SHP77 treated with DMSO at 0.1 percent for 48 hours (cell line): ENCODE measurements at regions not wholly inside any gene's neighbourhood (a gene's known extent, or its start where the extent isn't known, plus 50 kb on each side); places are given as distances from the start of the nearest gene placed in this dataset.
"Not testable (repeated sequence)": the region's sequence is repeated elsewhere in the genome, so short reads cannot be mapped to it uniquely, and the experiment has no call there.

Experiments used
- DNase-seq: peaks from one replicate; lab custom pipeline; 2025; lab: John Stamatoyannopoulos, UW

DNA sequence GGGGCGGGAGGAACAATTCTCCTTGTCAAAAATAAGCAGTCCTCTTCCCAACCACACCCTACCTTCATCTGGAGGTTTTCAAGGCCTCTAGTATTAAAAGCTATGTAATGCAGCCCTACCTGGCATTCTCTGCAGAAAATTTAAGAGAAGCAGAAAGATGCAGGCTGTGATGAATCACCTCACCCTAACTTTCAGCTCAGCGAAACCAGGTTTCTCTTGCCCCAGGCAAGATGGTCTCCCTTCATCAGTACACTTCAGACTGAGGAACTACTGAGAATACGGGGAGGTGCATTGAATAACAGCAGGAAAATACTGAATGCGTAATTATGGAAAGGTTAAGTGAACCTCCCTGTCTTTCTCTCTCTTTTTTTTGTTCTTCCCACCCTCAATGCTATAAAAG lies 437.6 kb upstream of the KLF12 start:
- DNase-seq, result no peak

DNA sequence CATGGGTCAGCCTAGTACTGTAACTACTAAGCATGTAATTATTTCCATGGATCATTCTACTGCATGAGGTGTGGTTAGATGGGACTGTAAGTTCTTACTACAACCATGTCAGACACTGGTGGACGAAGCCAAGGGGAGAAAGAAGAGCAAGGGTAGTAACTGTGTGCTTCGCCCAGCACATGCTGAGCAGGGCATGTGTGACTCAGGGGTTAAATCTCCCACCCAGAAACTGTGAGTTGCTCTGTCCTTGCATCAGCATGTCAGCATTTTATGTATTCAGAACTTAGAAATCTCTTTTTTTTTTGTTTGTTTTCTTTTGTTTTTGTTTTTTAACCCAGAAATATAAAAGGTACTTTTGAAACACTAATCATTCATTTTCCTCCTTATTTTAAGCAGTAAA lies 436.6 kb upstream of the KLF12 start:
- DNase-seq, result no peak

DNA sequence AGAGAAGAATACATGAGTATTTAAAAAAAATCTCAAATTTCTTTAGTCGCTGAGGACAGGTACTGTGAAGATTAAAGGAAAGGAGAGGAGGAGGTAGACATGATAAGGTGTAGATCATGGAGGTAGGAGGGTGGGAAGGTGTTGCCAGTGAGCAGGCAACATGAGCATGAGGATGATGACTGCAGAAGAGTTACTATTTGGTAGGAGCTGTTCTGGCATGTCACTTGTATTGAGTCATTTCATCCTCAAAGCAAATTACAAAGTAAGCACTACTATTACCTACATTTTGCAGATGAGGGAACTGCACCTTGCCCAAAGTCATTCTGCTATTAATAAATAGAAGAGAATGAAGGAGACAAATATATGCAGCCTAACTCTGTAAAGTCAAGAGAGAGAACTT lies 435.8 kb upstream of the KLF12 start:
- DNase-seq, result no peak

DNA sequence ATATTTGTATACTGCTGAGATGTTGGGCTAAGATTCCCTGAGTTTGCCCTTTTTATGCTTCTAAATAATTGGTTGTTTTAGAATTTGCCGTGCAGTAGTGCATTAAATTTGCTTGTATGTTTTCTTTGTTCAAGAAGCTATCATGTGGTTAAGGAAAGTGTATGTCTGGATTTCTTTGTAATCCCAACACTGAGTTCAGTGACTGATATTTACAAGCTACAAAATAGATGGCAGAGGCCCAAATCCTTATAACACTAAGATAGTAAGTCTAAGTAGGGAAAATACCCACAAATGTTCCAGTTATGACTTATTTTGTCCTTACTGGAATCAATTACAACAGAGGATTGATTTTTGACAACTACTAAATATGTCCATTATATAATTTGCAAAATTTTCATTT lies 435.0 kb upstream of the KLF12 start:
- DNase-seq, result no peak

DNA sequence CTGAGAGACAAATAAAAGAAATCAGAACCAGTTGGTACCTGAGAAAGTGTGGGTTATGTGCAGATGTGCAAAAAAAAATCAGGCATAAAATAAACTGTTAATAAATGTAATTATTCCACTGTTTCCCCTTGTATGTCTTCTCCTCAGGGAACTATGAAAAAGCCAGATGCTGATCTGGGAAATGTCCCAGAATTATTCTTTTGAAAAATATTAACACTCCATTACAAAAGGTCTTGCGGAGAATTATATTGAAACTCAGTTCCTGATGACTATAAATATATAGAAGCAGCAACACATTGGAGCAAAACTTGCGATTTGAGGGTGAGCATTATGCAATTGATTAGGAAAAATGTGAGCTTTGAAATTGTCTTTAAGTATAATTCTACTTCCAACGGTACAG lies 433.3 kb upstream of the KLF12 start:
- DNase-seq, result no peak

DNA sequence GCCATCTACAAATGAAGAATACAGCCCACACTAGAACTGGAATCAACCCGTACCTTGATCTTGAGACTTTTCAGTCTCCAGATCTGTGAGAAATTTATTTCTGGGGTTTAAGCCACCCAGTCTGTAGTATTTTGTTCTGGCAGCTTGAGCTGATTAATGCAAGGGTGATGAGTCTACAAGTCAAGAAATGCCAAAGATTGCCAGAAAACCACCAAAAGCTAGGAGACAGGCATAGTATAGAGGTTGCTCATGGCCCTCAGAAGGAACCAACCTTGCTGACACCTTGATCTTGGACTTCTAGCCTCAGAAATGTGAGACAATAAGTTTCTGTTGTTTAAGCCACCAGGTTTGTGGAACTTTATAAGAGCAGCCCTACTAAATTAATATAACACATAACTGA lies 428.2 kb upstream of the KLF12 start:
- DNase-seq, result no peak

DNA sequence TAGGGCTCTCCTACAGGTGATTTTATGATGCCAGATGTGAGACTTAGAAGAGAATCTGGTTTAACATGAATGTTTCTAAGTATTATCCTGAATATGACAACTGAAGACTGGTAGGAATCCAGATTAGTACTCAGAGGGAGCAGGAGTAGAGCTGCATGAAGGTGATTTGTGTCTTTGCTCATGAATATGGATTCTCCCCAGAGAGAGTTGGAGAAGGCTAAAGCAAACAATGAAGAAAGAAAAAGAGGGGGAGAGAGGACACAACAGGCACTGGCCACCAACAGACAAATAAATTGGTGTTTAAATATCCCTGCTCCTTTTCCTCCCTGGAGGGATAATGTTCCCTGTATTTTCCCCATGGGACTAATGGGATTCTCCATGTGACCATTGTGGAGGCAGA lies 427.0 kb upstream of the KLF12 start:
- DNase-seq, result no peak

DNA sequence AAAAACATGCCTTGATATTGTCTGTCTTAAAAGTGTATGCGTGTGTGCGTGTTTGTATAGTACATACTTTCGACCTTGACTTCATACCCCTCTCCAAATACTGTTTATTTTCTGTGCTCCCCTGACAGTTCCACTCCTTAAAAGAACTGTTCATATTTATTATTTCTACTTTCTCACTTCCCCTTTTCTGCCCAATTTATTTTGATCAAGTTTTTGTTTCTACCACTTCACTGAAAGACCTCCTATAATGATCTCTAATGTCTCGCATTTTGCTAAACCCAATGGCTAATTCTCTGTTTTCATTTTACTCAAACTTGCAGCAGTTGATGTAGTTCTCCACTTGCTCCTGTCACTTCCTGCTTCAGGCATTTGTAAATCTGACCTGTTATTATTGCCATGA lies 426.1 kb upstream of the KLF12 start:
- no peak for DNase-seq

DNA sequence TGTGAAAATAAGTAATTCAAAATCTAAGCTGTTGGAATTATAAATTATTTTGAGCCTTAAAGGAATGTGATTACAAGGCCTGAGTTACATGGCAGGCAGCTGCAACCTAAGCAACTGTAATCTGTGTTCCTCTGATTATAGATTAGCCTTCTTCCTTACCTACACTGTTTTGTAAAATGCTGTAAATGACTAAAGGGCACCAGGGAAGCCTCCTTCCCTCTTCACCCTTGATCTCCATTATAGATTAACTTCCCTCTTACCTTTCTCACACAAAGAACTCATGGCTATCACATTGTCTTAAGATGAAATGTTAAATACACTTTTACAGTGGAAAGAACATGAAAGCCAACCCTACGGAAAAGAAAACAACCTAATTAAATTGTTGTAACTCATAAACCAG lies 423.7 kb upstream of the KLF12 start:
- no peak for DNase-seq

DNA sequence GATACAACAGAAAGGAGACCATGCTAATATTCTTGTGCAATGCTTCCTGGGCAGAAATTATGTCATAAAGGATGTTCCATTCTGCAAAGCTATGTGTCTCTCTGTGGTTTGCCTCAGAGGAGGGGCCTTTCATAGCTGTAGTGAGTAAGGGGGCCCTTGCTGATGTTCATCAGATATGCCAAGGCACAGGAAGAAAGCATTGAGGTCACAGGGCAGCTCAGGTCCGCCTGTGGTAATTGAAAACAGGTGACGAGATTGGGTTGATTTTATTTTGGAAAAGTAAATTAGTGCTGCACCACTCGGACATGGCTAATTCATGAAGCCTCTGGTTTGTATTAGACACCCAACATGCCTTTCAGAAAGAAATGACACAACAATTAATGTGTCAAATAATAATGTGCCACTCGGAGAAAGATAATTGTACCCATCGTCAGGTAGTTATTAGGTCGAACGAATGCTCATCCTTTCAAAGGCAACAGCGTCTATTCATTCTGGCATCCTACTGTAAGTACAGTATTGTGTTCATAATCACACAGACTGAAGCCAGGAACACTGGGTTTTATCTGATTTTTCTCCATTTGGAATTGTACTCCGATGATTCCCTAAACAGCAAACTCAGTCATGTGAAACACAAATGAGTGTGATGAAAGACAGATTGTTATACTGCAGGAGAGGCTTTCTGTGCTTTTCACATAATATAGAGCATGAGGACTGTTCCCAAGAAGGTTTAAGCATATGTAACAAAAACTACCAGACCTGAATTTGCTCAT lies 421.6 kb upstream of the KLF12 start:
- DNase-seq, result no peak

DNA sequence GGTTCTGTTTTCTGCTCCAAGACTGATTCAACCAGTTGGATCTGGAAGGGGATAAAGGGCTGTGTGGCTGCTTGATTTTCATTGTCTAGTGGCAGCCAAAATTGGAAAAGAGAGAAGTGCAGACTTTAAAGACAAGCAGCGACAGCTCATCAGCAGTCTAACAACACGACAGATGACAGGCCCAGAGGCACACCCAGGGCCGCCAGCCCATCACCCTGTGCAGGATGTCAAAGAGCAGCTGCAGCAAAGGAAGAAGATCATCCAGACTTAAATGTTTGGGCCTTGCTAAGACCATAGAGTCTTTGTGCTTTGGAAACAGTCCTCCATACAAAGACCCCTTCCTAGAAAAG lies 421.0 kb upstream of the KLF12 start:
- no peak for DNase-seq

DNA sequence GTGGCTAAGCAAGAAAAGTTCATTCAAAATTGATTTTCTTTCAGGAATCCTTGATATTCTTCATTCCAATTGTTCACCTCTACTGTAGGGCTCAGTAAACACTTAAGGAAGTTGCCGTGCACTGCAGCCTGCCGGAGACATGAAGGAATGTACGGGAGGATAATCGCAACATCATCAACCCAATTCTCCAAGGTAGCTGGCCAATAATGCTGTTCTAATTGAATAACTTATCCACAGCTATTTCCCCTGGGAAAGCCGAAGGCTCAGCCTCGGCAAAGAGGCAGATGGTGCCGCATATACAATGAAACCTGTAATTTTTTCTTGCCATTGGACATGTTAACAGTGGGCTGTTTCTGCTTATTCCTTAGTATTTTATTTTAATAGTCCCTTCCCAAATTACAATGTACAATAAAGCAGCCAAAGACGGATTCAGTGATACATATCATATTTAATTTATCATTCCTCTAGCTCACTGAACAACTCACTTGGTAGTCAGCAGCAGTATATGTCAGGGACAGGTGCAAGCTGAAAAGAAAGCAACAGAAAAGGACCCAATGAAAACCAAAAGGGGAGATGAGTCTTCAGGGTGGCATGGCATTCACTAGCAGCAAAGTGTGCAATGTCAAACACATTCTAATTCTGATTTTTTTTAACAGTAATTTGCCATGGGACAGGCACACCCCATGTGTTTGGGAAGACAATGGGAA lies 420.5 kb upstream of the KLF12 start:
- no peak for DNase-seq

DNA sequence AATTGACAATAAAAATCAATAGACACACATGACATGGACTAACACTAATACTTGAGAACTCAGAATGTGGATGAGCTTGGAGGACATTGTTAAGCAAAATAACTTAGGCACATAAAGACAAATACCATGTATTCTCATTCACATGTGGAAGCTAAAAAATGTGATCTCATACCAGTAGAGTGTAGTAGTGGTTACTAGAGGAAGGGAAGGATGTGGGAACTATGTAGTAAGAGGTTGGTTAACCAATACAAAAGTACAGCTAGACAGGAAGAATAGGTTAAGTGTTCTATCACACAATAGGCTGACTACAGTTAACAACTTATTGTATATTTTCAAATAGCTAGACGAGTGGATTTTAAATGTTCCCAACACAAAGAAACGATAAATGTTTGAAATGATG lies 415.8 kb upstream of the KLF12 start:
- no peak for DNase-seq

DNA sequence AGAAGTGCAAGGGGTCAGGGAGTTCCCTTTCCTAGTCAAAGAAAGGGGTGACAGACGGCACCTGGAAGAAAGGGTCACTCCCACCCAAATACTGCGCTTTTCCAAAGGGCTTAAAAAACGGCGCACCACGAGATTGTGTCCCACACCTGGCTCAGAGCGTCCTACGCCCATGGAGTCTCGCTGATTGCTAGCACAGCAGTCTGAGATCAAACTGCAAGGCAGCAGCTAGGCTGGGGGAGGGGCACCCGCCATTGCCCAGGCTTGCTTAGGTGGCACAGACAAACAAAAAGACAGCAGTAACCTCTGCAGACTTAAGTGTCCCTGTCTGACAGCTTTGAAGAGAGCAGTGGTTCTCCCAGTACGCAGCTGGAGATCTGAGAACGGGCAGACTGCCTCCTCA lies 402.4 kb upstream of the KLF12 start:
- DNase-seq, result not testable (repeated sequence)

DNA sequence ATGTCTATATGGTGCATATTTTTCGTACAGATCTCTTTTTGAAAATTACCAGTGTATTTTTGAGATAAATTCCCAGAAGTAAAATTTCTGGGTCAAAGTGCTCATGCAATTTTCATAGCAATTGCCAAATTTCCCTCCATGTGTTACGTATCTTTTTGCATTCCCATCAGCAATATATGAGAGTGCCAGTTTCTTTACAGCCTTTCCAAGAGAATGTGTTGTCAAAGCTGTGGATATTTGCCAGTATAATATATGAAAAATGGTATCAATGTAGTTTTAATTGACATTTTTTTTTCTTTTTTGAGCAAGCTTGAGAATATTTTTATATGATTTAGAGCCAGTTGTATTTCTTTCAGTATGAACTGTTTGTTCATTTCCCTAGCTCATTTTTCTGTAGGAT lies 399.0 kb upstream of the KLF12 start:
- no peak for DNase-seq

DNA sequence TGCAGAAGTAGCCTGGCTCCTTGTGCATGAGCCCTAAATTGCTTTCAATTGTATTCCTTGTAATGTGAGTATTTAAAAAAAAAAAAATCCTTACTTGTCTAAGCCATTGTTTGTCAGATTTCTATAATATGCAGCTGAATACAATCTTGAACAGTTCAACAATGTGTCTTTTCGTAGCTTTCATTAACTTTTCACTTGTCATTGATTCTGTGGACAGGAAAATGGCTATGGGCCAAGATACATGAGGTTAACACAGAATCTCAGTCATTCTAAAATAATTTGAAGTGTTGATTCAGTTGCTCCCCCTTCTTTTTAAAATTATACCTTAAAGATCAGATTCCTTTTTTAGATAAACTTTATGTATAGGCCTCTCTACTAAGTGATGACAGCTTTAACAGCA lies 395.8 kb upstream of the KLF12 start:
- no peak for DNase-seq

DNA sequence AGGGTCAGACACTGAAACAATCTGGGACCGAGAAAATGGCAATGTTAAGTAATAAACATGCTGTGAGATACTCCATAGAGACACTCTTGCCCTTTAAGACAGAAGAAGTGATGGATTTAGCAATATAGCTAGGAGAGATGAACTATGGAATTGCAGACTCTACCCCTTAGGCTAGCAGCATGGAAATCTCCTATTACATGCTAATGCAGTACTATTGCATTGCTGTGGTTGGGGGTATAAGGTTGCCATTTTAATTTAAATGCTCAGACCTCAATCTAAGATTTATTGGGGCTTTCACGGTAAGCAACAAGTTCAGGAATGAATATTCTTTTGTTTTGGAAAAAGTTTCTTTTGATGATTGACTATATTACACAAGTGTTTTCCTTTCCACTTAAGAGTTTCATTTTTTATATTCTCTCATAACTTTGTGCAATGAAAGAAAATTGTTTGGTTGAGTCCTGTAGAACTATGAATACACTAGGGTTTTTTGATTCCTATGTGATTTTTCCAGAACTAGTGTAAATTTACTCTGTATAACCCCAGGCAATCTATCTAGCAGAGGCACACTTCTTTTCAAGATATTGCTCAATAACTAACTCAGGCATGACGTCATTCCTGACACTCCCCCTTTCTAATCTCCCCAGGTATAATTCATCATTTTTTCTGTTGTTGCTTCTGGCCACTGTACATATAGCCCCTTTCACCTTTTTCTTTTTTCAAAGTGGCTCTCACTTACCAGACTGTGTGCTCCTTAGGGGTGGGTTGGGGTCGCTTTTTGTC lies 394.7 kb upstream of the KLF12 start:
- no peak for DNase-seq

DNA sequence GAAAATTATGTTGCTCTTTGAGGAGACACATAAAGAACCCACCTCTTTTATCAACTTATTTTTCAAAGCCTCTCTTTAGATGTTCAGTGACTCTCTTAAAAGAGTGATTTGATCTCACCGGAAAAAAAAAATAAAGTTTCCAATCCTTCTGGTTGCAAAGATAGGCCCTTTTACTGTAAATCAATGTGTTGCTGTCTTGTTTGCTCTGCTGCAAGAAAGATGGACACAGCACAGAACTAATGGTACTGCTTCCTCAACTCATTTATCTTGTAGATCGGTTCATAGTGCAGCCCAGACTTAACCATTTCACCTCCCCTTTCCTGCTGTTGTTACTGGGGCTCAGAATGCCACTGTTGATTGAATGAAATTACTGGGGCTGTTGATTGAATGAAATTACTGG lies 388.9 kb upstream of the KLF12 start:
- DNase-seq, result no peak

DNA sequence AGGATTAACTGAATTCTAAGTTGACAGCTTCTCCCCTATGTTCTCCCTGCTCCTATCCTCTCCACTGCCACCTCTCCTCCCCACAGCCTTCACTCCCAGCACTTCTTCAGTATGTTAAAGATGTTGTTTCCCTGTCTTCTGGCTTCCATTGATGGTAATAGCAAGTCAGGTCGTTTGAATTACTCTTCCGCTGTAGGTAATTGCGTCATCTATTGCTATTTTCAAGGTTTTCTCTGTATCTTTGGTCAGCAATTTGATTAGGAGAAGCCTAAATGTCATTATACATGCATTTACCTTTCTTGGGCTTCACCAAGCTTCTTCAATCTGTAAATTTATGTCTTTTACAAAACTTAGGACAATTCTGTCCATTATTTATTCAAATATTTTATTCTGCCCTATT lies 377.3 kb upstream of the KLF12 start:
- DNase-seq, result no peak

DNA sequence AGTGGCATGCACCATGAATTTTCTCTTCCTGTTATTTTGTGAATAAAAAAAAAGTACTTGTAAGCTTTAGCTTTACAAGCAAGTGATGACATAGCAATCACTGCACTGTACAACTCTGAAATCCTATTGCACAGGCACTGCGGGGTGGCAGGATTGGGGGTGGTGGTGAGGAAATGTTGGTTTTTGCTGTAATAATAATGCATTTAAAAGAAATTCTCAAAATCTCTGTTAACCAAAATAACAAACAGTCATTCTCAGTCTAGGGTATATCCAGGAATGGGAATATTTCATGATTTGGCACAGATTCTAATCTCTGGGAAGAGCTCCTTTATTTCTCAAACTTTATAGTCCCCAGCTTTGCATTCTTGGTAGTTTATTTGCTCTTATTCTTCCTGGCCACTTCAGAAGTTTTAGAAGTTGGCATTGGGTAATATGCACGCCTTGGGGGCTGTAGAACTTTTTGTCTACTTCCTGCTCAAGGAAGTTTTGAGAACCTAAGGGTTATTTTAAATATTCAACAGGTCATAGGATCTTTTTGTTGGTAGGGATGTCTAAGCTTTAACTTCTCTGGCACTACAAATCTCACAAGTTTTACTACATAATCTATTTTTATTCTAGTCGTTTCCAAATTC lies 353.0 kb upstream of the KLF12 start:
- DNase-seq, result no peak

DNA sequence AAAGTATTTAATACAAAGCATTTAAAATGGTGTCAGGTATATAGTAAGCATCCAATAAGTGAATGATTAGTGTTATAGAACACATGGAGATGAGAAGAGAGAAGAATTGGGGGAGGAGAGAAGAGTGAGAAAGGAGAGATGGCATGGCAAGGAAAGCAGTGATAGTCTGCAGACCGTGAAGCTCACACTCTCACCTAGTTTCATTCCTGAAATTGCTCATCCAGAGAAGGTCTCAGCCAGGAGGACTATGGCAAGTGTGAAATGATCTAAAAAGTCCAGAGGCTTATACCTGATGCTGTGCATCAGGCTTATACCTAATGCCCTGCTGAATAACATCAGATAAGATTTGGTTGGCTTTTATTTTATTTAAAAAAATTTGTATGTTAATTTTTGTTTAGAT lies 351.6 kb upstream of the KLF12 start:
- DNase-seq, result no peak

DNA sequence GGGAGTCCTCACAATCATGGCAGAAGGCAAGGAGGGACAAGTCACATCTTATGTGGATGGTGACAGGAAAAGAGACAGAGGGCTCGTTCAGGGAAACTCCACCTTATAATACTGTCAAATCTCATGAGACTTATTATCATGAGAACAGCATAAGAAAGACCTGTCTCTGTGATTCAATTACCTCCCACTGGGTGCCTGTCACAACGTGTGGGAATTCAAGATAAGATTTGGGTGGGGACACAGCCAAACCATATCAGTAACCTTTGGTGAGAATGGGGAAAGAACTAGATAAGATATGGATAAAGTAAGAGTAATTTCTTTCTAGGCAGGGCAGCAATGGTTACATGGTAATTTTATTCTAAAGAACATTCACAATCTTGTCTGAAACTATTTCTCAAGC lies 344.9 kb upstream of the KLF12 start:
- DNase-seq, result no peak

DNA sequence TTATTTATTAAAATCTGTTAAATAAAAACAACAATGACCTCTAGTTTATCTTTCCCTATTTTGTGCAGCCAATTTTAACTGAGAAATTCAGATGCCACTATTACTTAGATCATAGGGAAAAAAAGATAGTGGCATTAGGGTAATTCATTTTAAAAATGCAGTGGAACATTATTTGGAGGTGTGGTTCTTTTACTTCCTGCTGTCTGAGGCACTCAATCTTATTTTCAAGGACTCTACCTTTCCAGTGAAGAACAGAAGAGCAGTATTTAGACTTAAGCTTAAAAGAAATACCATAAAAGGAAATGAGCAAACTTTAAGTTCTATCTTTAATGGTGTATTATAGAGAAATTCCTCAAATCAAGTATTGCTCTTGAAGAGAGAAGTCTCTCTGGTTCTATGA lies 342.6 kb upstream of the KLF12 start:
- no peak for DNase-seq
